Activated CD4-positive, alpha-beta memory T cell treated with anti-CD3 and anti-CD28 coated beads for 36 hours (primary cell): ENCODE measurements at regions not wholly inside any gene's neighbourhood (a gene's known extent, or its start where the extent isn't known, plus 50 kb on each side); places are given as distances from the start of the nearest gene placed in this dataset.
"Not testable (repeated sequence)": the region's sequence is repeated elsewhere in the genome, so short reads cannot be mapped to it uniquely, and the experiment has no call there.

Experiments used
- CTCF ChIA-PET: fragments of 350-600 bp; sonication (Branson Sonifier 250); formaldehyde crosslinking; loops from one replicate; lab custom pipeline; 2021; ENCODE audit warnings: antibody characterized with exemption, inconsistent platforms; lab: Charles Lee
- POLR2A ChIA-PET: fragments of 350-600 bp; sonication (Branson Sonifier 250); formaldehyde crosslinking; loops from one replicate; lab custom pipeline; 2021; ENCODE audit warnings: antibody characterized with exemption; lab: Charles Lee
- DNase-seq: peaks from one replicate; pipeline ENCODE4 v3.0.0-alpha.2; 2020
- H3K27ac Mint-ChIP-seq: one replicate; pipeline ENCODE4 v1.8.0; 2021; ENCODE audit warnings: mixed read lengths
- H3K27me3 Mint-ChIP-seq: one replicate; pipeline ENCODE4 v1.8.0; 2021; ENCODE audit warnings: mixed read lengths
- H3K36me3 Mint-ChIP-seq: one replicate; pipeline ENCODE4 v1.8.0; 2021; ENCODE audit warnings: mixed read lengths
- H3K4me1 Mint-ChIP-seq: one replicate; pipeline ENCODE4 v1.8.0; 2021; ENCODE audit warnings: low read depth, mixed read lengths
- H3K4me3 Mint-ChIP-seq: one replicate; pipeline ENCODE4 v1.8.0; 2021; ENCODE audit warnings: mild to moderate bottlenecking, mixed read lengths
- H3K9me3 Mint-ChIP-seq: one replicate; pipeline ENCODE4 v1.8.0; 2021; ENCODE audit warnings: mixed read lengths
- intact Hi-C: fragments of 100-400 bp; cut with micrococcal nuclease; formaldehyde crosslinking; loops from one replicate; pipeline ENCODE4 v1.15.1; 2023

- ChIA-PET CTCF (interaction anchor here (1.2 kb wide), 1 partner anchor 164 kb away, joined by 3 read pairs; no protein-coding TSS in a partner anchor), POLR2A (no interaction called here)
- Mint-ChIP-seq H3K4me3 (no peak overlapping the region), H3K27ac (no peak overlapping the region), H3K27me3 (peaks cover 3% of the 10 kb centered on the region), H3K36me3 (no peaks in the 10 kb centered on the region), H3K4me1 (peaks cover 19% of the 10 kb centered on the region), H3K9me3 (no peaks in the 10 kb centered on the region)
- DNase-seq: no peak
- intact Hi-C loops: no loop called here
Measured at GRCh38 chr2:177000715-177001072, 211.9 kb upstream of the HNRNPA3 start.

GRCh38 chr2:177001334-177001733 lies 211.3 kb upstream of the HNRNPA3 start:
- ChIA-PET POLR2A (no interaction called here), CTCF (interaction anchor here (0.6 to 1.2 kb wide), 2 partner anchors 164 to 184 kb away, joined by 3 read pairs; no protein-coding TSS in a partner anchor)
- DNase-seq: no peak
- Mint-ChIP-seq H3K4me3 (no peak overlapping the region), H3K4me1 (peaks cover 19% of the 10 kb centered on the region), H3K9me3 (no peaks in the 10 kb centered on the region), H3K36me3 (no peaks in the 10 kb centered on the region), H3K27ac (no peak overlapping the region), H3K27me3 (peaks cover 5% of the 10 kb centered on the region)
- intact Hi-C loops: no loop called here

GRCh38 chr2:177002983-177003382 lies 209.6 kb upstream of the HNRNPA3 start:
- Mint-ChIP-seq H3K4me3 (no peak overlapping the region), H3K27me3 (peaks cover 8% of the 10 kb centered on the region), H3K4me1 (peaks cover 6% of the 10 kb centered on the region), H3K36me3 (no peaks in the 10 kb centered on the region), H3K9me3 (no peaks in the 10 kb centered on the region), H3K27ac (no peak overlapping the region)
- intact Hi-C loops: no loop called here
- CTCF ChIA-PET: no interaction called here
- POLR2A ChIA-PET: no interaction called here
- DNase-seq: no peak

GRCh38 chr2:177007726-177008125 lies 204.9 kb upstream of the HNRNPA3 start:
- H3K4me3 Mint-ChIP-seq, CTCF ChIA-PET, POLR2A ChIA-PET, H3K9me3 Mint-ChIP-seq, intact Hi-C loops, DNase-seq, H3K27ac Mint-ChIP-seq, H3K4me1 Mint-ChIP-seq, H3K36me3 Mint-ChIP-seq: not testable (repeated sequence)
- peaks cover 12% of the 10 kb centered on the region for H3K27me3 Mint-ChIP-seq

GRCh38 chr2:177008662-177009061 lies 203.9 kb upstream of the HNRNPA3 start:
- DNase-seq, H3K9me3 Mint-ChIP-seq, H3K4me3 Mint-ChIP-seq, intact Hi-C loops, H3K36me3 Mint-ChIP-seq, POLR2A ChIA-PET, CTCF ChIA-PET, H3K4me1 Mint-ChIP-seq, H3K27ac Mint-ChIP-seq: not testable (repeated sequence)
- peaks cover 12% of the 10 kb centered on the region for H3K27me3 Mint-ChIP-seq

- CTCF ChIA-PET: no interaction called here
- H3K36me3 Mint-ChIP-seq: no peaks in the 10 kb centered on the region
Measured at GRCh38 chr2:177010146-177010545, 202.4 kb upstream of the HNRNPA3 start.

GRCh38 chr2:177010861-177011260 lies 201.7 kb upstream of the HNRNPA3 start:
- peaks cover 3% of the 10 kb centered on the region for H3K4me1 Mint-ChIP-seq
- H3K9me3 Mint-ChIP-seq: no peaks in the 10 kb centered on the region
- CTCF ChIA-PET: no interaction called here
- intact Hi-C loops: no loop called here
- no peak overlapping the region for H3K27ac Mint-ChIP-seq
- DNase-seq: no peak
- POLR2A ChIA-PET: interaction anchor here (0.6 kb wide), 1 partner anchor 42 kb away, joined by 7 read pairs; no protein-coding TSS in a partner anchor
- H3K36me3 Mint-ChIP-seq: no peaks in the 10 kb centered on the region
- H3K4me3 Mint-ChIP-seq: no peak overlapping the region
- peaks cover 12% of the 10 kb centered on the region for H3K27me3 Mint-ChIP-seq

More at GRCh38 chr2:177010146-177010545, 202.4 kb upstream of the HNRNPA3 start:
- no peaks in the 10 kb centered on the region for H3K9me3 Mint-ChIP-seq
- no peak overlapping the region for H3K27ac Mint-ChIP-seq
- peaks cover 3% of the 10 kb centered on the region for H3K4me1 Mint-ChIP-seq
- intact Hi-C loops: no loop called here
- H3K4me3 Mint-ChIP-seq: no peak overlapping the region
- no peak for DNase-seq
- peaks cover 12% of the 10 kb centered on the region for H3K27me3 Mint-ChIP-seq
- POLR2A ChIA-PET: no interaction called here

GRCh38 chr2:177014946-177015345 lies 197.6 kb upstream of the HNRNPA3 start:
- intact Hi-C loops: no loop called here
- CTCF ChIA-PET: interaction anchor here (0.6 to 1.4 kb wide), 5 partner anchors 134 to 1520 kb away, joined by 3 to 5 read pairs (median 3); no protein-coding TSS in a partner anchor
- H3K36me3 Mint-ChIP-seq: no peaks in the 10 kb centered on the region

GRCh38 chr2:177015356-177015923 lies 197.2 kb upstream of the HNRNPA3 start:
- intact Hi-C loops: no loop called here
- Mint-ChIP-seq H3K27me3 (peaks cover 8% of the 10 kb centered on the region), H3K27ac (no peak overlapping the region), H3K36me3 (no peaks in the 10 kb centered on the region), H3K4me1 (no peaks in the 10 kb centered on the region), H3K4me3 (no peak overlapping the region), H3K9me3 (no peaks in the 10 kb centered on the region)
- ChIA-PET POLR2A (no interaction called here), CTCF (interaction anchor here (0.7 to 1.4 kb wide), 2 partner anchors 133 to 272 kb away, joined by 3 read pairs; no protein-coding TSS in a partner anchor)
- DNase-seq: no peak

More at GRCh38 chr2:177014946-177015345, 197.6 kb upstream of the HNRNPA3 start:
- POLR2A ChIA-PET: no interaction called here
- H3K27ac Mint-ChIP-seq: no peak overlapping the region
- H3K27me3 Mint-ChIP-seq: peaks cover 8% of the 10 kb centered on the region
- DNase-seq: no peak
- H3K9me3 Mint-ChIP-seq: no peaks in the 10 kb centered on the region
- no peak overlapping the region for H3K4me3 Mint-ChIP-seq
- H3K4me1 Mint-ChIP-seq: no peaks in the 10 kb centered on the region

GRCh38 chr2:177020524-177021119 lies 192.0 kb upstream of the HNRNPA3 start:
- no peak overlapping the region for H3K4me3 Mint-ChIP-seq
- no peaks in the 10 kb centered on the region for H3K4me1 Mint-ChIP-seq
- H3K36me3 Mint-ChIP-seq: no peaks in the 10 kb centered on the region
- ChIA-PET POLR2A (no interaction called here), CTCF (no interaction called here)
- no peak overlapping the region for H3K27ac Mint-ChIP-seq
- no peaks in the 10 kb centered on the region for H3K9me3 Mint-ChIP-seq
- H3K27me3 Mint-ChIP-seq: peaks cover 9% of the 10 kb centered on the region
- intact Hi-C loops: no loop called here
- DNase-seq: no peak

GRCh38 chr2:177021706-177022343 lies 190.8 kb upstream of the HNRNPA3 start:
- intact Hi-C loops: no loop called here
- DNase-seq: no peak
- Mint-ChIP-seq H3K27ac (no peak overlapping the region), H3K9me3 (no peaks in the 10 kb centered on the region), H3K36me3 (no peaks in the 10 kb centered on the region), H3K27me3 (peaks cover 9% of the 10 kb centered on the region), H3K4me1 (no peaks in the 10 kb centered on the region), H3K4me3 (no peak overlapping the region)
- POLR2A ChIA-PET: no interaction called here
- CTCF ChIA-PET: no interaction called here

- Mint-ChIP-seq H3K27me3 (peaks cover 10% of the 10 kb centered on the region), H3K4me1 (no peaks in the 10 kb centered on the region), H3K4me3 (no peak overlapping the region), H3K36me3 (no peaks in the 10 kb centered on the region), H3K27ac (no peak overlapping the region), H3K9me3 (no peaks in the 10 kb centered on the region)
- ChIA-PET CTCF (interaction anchor here (0.9 kb wide), 1 partner anchor 124 kb away, joined by 3 read pairs; no protein-coding TSS in a partner anchor), POLR2A (no interaction called here)
- intact Hi-C loops: no loop called here
- DNase-seq: no peak
Measured at GRCh38 chr2:177024765-177025164, 187.8 kb upstream of the HNRNPA3 start.
